Activated CD4-positive, alpha-beta T cell treated with anti-CD3 and anti-CD28 coated beads for 24 hours (primary cell): ENCODE measurements at regions not wholly inside any gene's neighbourhood (a gene's known extent, or its start where the extent isn't known, plus 50 kb on each side); places are given as distances from the start of the nearest gene placed in this dataset.

Experiments
- DNase-seq, 2 donors: peaks; one replicate each; pipeline ENCODE4 v3.0.0-alpha.2; 2020; ENCODE audit warnings: low read depth in 2 of 2

DNA sequence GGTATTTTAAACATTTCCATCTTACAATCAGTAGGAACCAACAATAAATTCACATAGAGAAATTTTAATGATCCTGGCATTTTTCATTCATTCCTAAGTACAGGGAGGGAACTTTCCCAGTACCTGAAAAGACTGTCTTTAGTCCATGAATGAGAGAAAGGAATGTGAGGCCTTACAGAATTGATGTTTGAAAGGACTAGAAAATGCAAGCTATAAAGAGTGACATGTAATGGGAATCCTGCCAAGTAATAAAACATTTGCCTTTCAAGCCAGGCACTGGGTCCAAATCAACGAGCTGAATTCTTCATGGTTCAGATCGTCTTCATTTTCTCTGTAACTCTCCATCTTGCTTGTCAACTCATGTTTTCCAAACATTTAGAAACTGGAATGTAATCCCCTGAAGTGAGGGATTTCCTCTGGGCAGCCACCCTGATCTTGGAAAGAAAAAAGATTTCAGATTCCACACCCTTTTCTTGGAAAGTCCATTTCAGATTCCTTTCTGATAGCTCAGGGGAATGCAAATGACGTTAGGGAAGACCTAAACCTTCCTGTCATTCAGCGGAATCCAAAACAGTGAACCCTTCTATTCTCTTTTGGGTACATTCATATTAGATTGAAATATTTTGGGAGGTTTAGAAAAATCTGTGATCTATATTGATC, 315.8 kb downstream of the SH3GL2 start:
- DNase-seq, result no peak

DNA sequence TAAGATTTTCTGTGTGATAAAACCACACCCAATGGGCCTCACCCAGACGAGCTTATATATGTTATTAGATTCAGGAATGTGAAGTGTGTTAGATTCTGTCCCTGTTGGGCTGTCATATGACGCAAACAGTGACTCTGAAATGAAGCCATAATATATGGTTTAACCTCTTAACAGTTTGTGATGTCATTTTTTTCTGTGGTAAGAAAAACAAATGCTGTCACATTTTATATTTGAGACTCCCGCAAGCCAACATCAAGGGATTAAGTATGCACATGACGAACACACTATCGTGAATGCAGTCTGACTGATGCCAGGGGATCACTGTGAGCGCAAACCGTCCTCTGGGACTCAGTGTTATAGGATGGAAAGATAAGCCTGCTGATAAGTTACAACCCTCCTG, 321.7 kb downstream of the SH3GL2 start:
- DNase-seq, result no peak

DNA sequence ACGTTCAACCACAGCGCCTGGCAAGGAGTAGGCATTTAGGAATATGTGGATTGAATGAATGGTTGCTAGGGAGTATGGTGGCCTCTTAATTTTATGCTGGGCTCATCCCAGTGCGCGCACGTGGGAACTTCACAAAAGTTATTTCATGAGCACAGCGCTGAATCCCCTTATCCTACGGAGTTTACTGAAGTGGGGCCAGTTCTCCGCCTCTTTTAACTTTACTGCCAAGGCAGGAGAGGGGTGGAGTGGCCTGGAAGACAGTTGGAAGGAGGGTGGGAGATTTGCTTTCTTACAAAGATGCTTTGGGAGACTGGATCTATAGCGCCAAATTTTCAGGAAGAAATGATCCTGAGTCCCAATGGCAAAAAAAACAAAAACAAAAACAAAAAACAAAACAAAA, 326.5 kb downstream of the SH3GL2 start:
- DNase-seq, result no peak

DNA sequence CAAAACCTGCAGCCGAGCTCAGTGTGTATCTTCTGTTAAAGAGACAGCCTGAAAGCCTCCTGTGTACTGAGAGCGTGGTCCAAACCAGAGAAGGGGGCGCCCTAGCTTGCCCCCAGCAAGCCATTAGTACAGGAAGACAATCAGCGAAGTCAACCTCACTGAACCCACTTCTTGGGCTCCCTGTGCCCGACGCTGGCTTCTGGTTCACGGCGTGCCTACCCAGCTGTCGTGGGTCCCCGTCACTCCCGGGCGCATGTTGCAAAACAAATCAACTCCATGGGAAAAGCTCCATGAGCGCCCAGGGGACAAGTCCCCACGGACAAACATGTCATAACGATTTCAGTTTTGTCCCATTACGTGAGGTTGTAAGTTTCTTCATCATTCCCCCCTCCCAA, 326.9 kb downstream of the SH3GL2 start:
- no peak for DNase-seq

DNA sequence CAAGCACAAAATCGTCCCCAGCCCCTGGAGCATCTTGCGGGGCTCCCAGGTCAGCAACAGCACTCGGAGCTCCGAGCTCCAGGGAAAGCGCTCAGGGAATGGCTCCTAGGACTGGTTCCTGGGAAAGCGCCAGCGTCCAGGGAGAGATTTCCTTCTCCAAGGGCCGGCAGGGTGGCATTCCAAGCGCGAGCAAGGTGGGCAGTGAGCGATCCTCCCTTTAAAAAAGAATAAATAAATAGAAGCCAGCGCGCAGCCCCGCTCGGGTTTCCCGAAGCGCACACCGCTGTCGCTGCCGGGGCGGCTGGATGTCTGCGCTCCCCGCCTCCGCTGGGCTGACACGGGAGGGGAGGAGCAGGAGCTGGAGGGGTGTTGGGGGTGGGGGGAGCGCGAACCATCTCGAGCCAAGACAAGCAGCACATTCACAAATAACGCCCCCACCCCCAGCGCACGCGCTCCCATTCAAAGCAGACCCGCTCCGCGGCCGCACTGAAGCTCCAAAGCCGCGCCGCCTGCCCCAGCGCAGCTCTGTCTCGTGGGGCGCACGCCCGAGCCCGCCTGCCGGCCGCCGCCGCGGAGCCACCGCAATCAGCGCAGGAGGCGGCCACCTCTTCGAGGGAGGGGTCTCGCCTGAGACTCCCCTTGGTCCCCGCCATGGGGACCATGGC, 327.4 kb downstream of the SH3GL2 start:
- no peak for DNase-seq

DNA sequence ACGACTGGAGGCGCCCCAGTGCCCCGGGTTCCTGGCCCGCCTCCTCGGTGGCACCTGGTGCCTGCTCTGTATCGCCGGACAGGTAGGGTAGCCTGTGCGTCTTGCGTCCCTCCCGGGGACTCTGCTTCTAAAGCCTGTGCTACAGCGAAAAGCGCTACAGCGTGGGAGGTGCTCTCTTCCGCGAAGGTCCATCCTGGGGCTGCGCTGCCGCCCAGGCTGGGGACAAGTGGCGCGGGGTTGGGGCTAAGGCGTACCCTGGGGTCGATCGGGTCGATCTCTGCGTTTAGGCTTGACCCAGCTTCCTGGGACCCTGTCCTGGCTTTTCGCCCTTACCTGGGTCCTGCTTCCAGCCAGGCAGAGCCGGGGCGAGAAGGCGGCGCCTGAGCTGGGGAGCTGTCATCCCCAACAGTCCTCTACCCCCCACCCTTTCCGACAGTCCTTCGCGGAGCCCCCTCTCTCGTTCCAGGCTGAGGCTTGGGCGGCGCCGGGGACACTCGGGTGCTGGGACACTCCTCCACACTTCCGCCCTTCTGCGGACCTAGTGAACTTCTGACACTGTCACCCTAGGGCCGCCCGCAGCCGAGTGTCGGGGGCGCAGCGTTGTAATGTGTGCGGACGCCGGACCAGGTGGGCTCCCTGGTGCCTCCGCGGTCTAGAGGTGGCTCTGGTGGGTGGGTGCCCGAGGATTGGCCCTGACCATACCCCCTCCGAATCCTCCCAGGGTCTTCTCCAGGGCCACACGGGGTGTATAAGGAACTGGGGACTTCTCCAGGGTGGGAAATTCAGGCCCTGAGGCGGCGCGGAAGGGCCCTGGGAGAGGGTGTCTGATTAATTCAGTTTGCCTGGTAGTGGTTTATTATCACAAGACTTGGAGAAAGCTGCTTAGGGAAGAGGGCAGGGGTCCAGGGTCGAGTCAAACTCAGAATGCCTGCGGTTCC, 328.2 kb downstream of the SH3GL2 start:
- DNase-seq, result no peak

DNA sequence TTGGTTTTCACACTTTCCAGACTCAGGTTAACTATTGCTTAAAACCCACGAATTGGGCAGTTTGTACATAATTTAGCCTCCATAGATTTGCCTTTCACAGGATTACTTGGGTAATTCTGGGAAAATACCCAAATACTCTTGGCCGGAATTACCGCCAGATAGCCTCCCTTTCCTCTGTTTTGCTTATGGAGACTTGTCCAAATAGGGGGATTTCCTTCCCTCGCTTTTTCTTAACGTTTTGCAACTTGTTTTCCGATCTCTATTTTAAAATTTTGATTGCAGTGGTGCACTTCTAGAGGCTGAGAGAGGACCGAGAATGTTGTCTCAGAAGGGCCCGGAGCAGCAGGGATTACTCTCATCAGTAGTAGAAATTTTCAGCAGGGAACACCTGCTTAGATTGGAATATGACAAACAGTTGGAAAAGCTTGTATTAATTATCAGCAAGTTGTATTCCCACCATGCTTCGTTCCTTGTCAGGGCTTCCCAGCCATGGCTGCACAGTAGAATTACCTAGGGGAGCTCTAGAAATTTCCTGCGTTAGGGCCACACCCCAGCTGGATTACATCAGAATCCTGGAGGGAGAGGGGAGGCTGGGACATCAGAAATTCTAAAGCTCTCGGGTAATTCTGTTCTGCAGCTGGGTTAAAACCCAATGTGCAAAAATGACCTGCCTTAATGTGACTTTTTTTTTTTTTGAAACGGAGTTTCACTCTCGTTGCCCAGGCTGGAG, 329.1 kb downstream of the SH3GL2 start:
- DNase-seq, result no peak

DNA sequence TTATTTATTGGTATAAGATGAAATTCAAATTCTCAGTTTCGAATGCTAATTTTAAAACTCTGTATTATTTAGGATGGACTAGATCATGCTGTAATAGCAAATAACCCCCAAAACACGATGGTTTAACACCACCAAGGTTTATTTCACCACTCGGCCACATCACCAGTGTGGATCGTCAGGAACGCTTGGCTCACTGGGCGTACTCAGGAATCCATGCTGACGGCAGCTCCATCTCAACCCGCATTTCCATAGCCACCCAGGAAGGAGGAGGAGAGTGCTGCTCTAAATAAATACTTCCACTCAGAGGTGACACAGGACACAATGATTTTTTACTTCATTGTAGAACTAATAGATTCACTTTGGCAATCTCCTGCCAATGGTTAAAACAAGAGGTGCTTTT, 347.4 kb downstream of the SH3GL2 start:
- no peak for DNase-seq

DNA sequence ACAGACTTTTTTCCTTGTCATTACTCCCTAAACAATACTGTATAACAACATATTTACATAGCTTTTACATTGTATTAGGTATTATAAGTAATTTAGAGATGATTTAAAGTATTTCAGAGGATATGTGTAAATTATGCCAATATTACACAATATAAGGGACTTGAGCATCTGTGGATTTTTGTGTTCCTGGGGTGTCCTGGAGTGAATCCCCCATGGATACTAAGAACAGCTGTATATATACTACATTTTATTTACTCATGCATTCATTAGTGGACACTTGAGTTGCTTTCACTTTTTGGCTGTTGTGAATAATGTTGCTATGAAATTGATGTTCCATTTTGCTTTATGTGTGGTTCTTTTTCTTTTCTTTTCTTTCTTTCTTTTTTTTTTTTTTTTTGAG, 348.8 kb downstream of the SH3GL2 start:
- no peak for DNase-seq

DNA sequence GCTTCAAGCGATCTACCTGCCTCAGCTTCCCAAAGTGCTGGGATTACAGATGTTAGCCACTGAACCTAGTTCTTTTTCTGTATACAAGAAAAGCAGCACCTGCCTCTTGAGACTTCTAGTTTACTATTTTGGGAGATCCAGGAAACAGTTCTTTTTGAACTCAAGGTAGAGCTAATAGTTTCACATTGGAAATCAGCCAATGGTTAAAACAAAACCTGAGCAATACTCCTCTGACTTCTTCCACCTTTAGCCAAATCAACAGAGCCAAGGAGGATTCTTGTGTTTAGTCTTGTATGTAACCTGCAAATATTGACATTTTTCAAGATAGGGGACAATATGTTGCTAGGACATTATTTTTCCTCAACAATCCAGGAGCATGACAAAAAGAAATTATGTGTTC, 349.4 kb downstream of the SH3GL2 start:
- DNase-seq, result no peak

DNA sequence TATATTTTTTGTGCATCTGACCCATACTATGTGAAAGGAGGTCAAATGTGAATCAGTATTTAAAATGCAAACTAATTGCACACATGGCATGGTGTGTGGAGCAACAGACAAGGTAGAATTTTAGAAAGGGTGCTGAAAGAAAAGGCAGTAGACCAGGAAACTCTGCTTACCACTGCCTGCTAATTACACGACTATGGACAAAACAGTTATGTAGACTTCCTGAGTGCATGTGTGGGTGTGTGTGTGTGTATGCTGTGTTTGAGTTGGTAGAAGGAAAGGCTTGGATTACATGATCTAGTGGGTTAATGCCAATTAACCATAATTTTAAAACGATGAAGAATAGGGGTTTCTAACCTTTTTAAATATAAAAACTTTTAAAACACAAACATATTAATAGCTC, 349.9 kb downstream of the SH3GL2 start:
- no peak for DNase-seq

DNA sequence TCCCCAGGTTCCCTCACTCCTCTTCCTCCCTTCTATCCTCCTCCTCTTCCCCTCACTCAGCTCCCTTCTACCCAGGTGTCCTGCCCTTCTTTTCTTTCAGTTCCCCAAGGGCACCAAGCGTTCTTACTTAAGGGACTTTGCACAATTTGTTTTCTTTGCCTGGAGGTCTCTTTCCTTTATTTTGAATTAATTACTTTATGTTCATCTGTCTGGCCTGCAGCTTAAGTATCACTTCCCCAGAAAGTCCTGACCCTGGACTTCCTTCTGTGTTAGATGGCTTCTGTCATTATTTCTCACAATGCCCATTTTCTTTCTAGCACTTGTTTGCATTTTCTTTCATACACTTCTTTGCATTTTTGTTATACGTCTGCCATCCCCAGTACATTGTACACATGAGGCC, 350.6 kb downstream of the SH3GL2 start:
- no peak for DNase-seq

DNA sequence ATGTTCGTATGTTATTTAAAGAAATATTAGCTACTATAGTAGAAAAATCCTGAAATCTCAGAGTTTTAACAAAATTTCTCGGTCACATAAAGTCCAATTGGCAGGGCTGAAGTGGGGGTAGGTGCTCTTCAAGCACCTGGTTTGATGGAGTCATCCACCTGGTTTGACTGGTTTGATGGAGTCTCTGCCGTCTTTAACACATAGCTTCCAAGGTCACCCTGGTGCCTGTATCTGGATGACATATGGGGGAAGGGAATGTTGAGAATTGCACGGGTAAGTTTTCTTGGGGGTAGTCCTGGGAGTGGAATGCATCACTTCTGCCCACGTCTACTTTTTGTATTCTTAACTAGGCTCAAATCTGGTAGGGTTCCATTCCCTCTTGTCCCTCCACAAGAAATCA, 351.2 kb downstream of the SH3GL2 start:
- DNase-seq, result no peak

DNA sequence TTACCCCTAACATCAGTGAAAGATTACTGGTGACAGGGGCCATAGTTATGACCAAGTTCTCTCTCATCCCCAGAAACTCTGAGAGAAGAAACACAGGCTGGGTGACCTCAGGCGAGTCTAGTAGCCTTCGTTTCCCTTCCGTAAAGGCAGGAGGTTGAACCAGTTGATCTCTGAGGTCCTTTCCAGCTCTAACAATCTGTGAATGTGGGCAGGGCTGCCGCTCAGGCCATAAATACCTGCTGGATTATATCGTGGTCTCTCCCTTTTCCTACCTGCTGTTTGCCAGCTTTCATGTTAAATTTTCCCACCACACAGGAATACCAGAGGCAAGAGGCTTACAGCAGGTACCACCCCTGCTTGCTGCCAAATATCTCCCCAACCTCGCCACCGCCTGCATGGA, 357.5 kb downstream of the SH3GL2 start:
- DNase-seq, result no peak

DNA sequence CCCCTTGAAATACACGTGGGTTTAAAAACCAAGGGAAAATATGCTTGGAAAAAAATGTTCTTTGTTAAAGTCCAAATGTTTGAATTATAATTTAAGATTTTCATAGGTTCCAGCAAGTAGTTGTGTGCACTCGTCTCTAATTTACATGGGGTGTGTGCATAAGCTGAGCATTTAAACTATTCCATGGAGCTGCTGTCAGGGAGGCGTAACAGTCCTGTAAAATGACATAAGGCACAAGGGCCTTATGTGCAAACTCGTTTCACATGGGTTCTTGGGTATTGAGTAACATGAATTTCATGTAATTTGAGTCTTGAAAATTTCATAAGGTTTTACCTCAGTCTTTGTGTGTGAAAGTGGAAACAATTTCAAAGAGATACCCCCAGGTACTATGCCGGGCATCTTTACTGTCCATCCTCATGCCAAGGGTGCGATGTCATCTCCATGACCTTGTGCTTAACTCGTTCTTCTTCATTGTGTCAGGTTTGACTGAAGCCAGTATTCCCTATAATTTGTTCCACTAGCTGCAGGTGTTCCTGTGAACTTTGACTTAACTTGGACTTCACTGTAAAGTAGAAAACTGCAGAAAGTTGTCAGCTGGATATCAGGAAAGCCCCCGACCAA, 359.3 kb downstream of the SH3GL2 start:
- no peak for DNase-seq

DNA sequence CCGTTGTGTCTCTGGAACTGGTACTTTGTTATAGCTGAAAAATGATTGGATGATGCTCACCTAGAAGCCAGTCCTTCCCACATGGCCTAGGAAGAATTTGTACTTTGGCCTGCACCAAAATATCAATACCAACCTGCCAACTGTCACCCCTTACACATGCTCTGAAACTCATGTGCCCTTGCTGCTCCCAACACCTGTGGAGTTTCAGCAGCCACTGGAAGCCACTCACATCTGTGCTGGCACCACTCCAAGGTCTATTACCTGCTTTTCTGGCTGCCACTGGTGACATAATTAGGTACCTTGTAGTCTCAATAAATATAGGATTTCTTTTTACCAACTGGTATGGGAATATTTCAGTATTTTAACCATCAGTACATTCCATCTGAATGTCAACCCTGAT, 363.6 kb downstream of the SH3GL2 start:
- no peak for DNase-seq

DNA sequence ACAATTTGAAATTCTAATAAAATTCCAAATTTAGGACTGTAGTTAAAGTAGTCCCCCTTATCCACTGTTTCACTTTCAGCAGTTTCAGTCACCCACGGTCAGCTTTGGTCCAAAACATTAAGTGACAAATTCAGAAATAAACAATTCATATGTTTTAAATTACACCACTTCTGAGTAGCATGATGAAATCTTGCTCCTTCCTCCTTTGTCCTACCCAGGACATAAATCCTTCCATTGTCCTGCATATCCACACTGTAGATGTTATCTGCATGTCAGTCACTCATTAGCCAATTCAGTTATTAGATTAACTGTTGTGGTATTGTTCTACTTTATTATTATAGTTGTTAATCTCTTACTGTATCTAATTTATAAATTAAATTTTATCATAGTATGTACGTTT, 376.5 kb downstream of the SH3GL2 start:
- DNase-seq, result no peak

DNA sequence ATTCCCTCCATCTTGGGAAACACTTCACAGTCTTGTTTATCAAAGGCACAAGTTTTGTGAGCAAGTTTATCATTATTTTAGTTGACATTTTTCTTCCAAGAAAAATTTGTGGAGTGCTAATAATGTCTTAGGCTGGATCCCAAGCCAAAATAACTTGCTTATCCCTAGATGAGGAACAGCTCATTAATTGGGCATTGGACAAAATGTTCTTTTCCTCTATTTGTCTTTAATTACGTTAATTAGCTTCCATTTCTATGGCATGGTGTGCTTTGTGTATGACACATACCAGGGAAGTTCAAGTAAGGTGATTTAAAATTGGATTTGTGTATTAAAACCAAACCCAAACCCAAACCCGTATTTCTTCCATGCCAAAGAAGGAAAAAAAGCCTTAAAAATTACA, 379.5 kb downstream of the SH3GL2 start:
- DNase-seq, result no peak

DNA sequence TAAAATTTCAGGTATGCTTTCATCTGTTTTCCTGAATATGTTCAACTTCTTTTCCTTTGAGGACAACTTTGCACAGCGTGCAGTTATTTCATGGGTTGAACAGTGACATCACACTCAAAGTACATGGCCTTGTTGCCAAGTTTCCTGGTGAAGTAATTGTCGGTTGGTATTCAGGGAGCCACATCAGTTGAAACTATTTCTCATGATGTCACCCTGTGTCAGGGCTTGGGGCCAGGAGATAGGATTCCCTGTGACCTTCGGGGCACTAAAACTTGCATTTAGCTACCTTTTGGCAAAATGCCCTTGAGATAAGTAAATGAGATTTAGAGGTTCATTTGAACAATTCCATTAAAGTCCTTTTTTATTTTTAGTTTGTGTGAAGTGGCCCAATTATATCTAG, 383.9 kb downstream of the SH3GL2 start:
- no peak for DNase-seq

DNA sequence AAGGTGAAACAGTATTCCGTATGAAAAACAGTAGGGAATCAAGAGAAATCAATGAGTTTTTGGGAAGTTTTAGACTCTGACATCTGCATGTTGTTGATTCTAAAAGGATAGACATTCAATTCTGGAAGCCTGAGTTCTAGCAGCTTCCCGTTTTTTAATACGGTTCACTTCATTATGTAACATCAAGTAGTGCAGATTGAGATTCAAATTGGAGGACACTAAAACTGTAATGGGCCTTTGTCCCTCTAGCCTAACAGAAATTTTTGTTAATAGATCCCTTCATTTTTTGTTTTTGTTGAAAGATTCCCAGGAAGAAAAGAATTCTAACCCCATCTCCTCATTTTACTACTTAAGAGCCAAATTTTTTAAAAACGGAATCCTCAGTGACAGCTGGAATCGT, 384.6 kb downstream of the SH3GL2 start:
- DNase-seq, result no peak

DNA sequence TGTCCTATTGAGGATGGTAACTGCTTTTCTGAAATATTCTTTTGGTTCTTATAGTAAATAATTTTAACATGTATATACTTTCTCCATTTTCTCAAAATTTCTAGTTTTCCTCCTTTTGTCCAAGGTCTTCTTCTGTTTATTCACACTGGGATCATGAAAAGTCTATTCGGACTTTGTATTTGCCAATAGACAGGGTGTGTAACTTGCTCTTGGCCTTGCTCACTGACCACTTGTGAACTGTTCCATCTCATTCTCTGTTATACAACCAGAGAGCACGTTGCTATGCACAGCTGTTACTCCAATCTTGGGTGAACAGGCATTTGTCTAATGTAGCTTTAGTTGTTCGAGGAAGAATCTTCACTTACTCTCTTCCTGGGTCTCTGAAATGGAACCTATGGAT, 388.9 kb downstream of the SH3GL2 start:
- no peak for DNase-seq

DNA sequence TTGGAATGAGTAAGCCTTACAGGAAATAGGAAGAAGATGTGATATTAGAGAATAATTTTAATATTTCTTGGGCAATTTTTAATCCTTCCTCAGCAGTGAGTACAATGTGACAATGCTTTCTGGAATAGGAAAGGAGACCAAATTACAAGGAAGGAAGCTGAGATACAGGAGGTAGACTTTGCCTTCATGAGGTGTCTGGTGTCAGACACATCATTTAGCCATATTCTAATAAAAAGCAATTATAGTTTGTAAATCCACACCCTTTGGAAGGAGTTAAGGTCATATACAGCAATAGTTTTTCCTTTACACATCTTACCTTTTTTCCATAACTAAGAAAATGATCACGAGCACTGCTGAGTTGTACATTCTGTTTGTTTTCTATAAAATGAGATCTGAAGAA, 390.4 kb downstream of the SH3GL2 start:
- DNase-seq, result no peak
